Right atrium auricular region (tissue), 2 donors: ENCODE measurements at regions not wholly inside any gene's neighbourhood (a gene's known extent, or its start where the extent isn't known, plus 50 kb on each side); places are given as distances from the start of the nearest gene placed in this dataset.
"Not testable (repeated sequence)": the region's sequence is repeated elsewhere in the genome, so short reads cannot be mapped to it uniquely, and the experiment has no call there.

Experiments
- DNase-seq: peaks from one replicate; pipeline ENCODE4 v3.0.0-alpha.2; 2019; ENCODE audit warnings: low spot score
- H3K27ac ChIP-seq, 2 donors: fragments of 200-600 bp; sonication (generic); 1 replicate in 1 of 2; 2 replicates in 1 of 2; pipeline ENCODE4 v1.5.1; 2016 to 2019
- H3K27me3 ChIP-seq, 2 donors: fragments of 200-600 bp; sonication (generic); one replicate each; pipeline versions ENCODE4 v1.5.1 to v1.6.0; 2017 to 2019
- H3K36me3 ChIP-seq: fragments of 200-600 bp; sonication (generic); one replicate; pipeline ENCODE4 v1.5.1; 2016
- H3K4me1 ChIP-seq, 2 donors: fragments of 200-600 bp; sonication (generic); one replicate each; pipeline versions ENCODE4 v1.5.1 to v1.6.0; 2017 to 2019
- H3K4me3 ChIP-seq, 2 donors: fragments of 200-600 bp; sonication (generic); 1 replicate in 1 of 2; 2 replicates in 1 of 2; pipeline ENCODE4 v1.5.1; 2017 to 2019; ENCODE audit warnings: mild to moderate bottlenecking in 1 of 2, moderate library complexity in 1 of 2
- H3K9me3 ChIP-seq, 2 donors: fragments of 200-600 bp; sonication (generic); one replicate each; pipeline ENCODE4 v1.5.1; 2019
- TF ChIP-seq, protein P1 (sequence below), 2 donors: fragments of 200-600 bp; sonication (generic); IDR thresholded peaks; one replicate each; pipeline ENCODE4 v1.5.1; 2019; ENCODE audit warnings: antibody characterized with exemption in 2 of 2

- Histone ChIP-seq H3K9me3 (peaks cover 0 to under 1% of the 10 kb centered on the region in 2 donors), H3K4me3 (no peak overlapping the region), H3K4me1 (no peaks in the 10 kb centered on the region), H3K27me3 (no peaks in the 10 kb centered on the region), H3K27ac (no peak overlapping the region), H3K36me3 (no peaks in the 10 kb centered on the region)
- no peak for DNase-seq
- TF ChIP-seq, protein P1, sequence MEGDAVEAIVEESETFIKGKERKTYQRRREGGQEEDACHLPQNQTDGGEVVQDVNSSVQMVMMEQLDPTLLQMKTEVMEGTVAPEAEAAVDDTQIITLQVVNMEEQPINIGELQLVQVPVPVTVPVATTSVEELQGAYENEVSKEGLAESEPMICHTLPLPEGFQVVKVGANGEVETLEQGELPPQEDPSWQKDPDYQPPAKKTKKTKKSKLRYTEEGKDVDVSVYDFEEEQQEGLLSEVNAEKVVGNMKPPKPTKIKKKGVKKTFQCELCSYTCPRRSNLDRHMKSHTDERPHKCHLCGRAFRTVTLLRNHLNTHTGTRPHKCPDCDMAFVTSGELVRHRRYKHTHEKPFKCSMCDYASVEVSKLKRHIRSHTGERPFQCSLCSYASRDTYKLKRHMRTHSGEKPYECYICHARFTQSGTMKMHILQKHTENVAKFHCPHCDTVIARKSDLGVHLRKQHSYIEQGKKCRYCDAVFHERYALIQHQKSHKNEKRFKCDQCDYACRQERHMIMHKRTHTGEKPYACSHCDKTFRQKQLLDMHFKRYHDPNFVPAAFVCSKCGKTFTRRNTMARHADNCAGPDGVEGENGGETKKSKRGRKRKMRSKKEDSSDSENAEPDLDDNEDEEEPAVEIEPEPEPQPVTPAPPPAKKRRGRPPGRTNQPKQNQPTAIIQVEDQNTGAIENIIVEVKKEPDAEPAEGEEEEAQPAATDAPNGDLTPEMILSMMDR (IDR thresholded peaks at IDR 0.05), result no peak
These were observed 212.2 kb downstream of the TAF11L14 start for GRCh38 chr5:17846496-17846895.

DNA sequence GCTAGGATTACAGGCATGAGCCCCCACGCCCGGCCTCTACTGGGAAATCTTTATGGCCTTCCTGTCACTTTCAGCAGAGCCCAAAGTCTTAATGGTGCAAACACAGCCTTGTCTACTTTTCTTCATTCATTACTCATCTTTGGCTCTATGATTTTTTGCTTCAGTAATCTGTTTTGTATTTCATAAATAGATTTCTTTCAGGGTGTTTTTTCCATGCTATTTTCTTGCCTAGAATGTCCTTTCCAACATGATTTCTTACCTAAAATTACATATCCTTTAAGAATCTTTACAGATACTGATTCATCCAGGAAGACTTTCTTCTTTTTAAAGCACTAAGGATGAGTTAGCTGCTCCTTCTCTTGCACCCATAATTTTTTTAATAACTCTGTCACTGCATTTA lies 213.0 kb downstream of the TAF11L14 start:
- no peak overlapping the region for H3K27ac ChIP-seq

GRCh38 chr5:17852111-17852510 lies 217.9 kb downstream of the TAF11L14 start:
- no peak for DNase-seq
- Histone ChIP-seq H3K27me3 (no peaks in the 10 kb centered on the region), H3K27ac (no peak overlapping the region), H3K36me3 (no peaks in the 10 kb centered on the region), H3K4me3 (no peak overlapping the region), H3K4me1 (no peaks in the 10 kb centered on the region), H3K9me3 (no peaks in the 10 kb centered on the region)
- TF ChIP-seq, protein P1 (IDR thresholded peaks at IDR 0.05), result no peak

More for the DNA sequence above, 213.0 kb downstream of the TAF11L14 start:
- Histone ChIP-seq H3K9me3 (no peaks in the 10 kb centered on the region), H3K4me1 (no peaks in the 10 kb centered on the region), H3K36me3 (no peaks in the 10 kb centered on the region), H3K27me3 (no peaks in the 10 kb centered on the region), H3K4me3 (no peak overlapping the region)
- no peak for DNase-seq
- TF ChIP-seq, protein P1 (IDR thresholded peaks at IDR 0.05), result no peak

- no peaks in the 10 kb centered on the region for H3K36me3 ChIP-seq
- no peaks in the 10 kb centered on the region for H3K4me1 ChIP-seq
- no peak overlapping the region for H3K4me3 ChIP-seq
- H3K27ac ChIP-seq, result no peak overlapping the region
- H3K27me3 ChIP-seq, result no peaks in the 10 kb centered on the region
- no peaks in the 10 kb centered on the region for H3K9me3 ChIP-seq
- DNase-seq, result no peak
- TF ChIP-seq, protein P1 (IDR thresholded peaks at IDR 0.05), result no peak
These were observed 218.5 kb downstream of the TAF11L14 start for GRCh38 chr5:17852740-17853139.

DNA sequence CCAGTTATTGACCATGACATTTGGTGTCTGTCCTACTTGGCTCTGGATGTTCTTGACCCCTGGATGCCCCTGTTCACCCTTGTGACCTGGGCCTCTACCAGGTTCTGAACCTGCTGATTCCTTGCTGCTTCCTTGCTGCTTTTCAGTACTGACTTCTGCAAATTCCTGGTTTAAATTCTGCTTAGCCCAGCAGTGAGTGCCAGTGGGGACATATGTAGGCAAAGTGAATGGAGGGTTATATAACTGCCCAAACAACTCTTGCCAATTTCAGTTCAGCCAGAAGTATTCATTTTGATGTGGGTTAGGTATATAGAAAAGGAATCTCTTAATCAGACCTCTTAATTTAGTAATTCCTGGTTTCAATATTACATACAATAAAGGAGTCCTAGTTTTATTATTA lies 220.6 kb downstream of the TAF11L14 start:
- DNase-seq, result no peak
- H3K27me3 ChIP-seq, result no peaks in the 10 kb centered on the region
- H3K27ac ChIP-seq, result no peak overlapping the region
- no peaks in the 10 kb centered on the region for H3K36me3 ChIP-seq
- TF ChIP-seq, protein P1 (IDR thresholded peaks at IDR 0.05), result no peak
- no peak overlapping the region for H3K4me3 ChIP-seq
- no peaks in the 10 kb centered on the region for H3K9me3 ChIP-seq
- no peaks in the 10 kb centered on the region for H3K4me1 ChIP-seq

DNA sequence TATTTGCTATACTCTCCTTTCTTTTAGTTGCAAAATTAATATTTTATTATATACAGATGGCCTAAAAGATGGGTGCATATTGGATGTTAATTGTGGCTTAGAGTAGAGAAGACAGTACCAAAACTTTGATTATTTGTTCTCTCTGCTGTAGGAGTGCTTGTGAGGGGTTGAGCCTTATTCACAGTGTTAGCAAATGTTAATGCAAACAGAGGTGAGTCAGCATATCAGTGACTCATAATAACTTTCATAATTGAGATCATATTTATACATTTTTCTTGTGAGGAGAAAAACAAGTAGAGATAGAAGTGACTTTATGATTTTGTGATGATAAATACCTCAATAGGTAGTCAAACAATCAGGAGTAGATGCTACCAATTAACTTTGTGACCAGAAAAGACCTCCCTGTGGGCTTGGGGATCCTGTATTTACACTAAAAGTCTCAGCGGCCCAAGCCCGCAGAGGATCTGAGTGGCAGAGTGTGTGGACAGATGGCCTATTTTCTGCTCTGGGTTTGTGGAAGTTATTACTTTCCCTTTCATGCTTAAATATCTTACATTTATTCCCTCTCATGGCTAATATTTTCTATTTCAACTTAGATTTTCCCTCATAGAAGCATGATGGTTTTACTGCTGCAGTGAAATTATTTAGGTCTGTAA lies 226.5 kb downstream of the TAF11L14 start:
- H3K4me1 ChIP-seq, result no peaks in the 10 kb centered on the region
- H3K27ac ChIP-seq, result no peak overlapping the region
- TF ChIP-seq, protein P1 (IDR thresholded peaks at IDR 0.05), result no peak
- no peaks in the 10 kb centered on the region for H3K9me3 ChIP-seq
- DNase-seq, result no peak
- no peak overlapping the region for H3K4me3 ChIP-seq
- no peaks in the 10 kb centered on the region for H3K36me3 ChIP-seq
- no peaks in the 10 kb centered on the region for H3K27me3 ChIP-seq

DNA sequence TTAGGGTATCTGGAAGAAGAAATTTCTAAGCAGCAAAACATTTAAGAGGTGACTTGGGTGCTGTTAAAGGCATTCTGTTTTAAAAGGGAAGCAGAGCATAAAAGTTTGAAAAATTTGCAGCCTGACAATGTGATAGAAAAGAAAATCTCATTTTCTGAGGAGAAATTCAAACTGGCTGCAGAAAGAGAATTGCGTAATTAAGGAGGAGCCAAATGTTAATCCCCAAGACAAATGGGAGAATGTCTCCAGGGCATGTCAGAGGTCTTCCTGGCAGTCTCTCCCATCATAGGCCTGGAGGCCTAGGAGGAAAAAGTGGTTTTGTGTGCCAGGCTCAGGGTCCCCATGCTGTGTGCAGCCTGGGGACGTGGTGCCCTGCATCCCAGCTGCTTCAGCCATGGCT lies 230.6 kb downstream of the TAF11L14 start:
- peaks cover 0 to 13% of the 10 kb centered on the region in 2 donors for H3K9me3 ChIP-seq
- DNase-seq, result not testable (repeated sequence)

GRCh38 chr5:17865966-17866365 lies 231.7 kb downstream of the TAF11L14 start:
- H3K27me3 ChIP-seq, DNase-seq, H3K36me3 ChIP-seq, H3K4me3 ChIP-seq, H3K27ac ChIP-seq, H3K4me1 ChIP-seq: not testable (repeated sequence)
- peaks cover 0 to 24% of the 10 kb centered on the region in 2 donors for H3K9me3 ChIP-seq

More for the DNA sequence above, 230.6 kb downstream of the TAF11L14 start:
- not testable (repeated sequence) for H3K27me3 ChIP-seq, H3K27ac ChIP-seq, H3K36me3 ChIP-seq, H3K4me3 ChIP-seq, H3K4me1 ChIP-seq
